Activated CD4-positive, alpha-beta T cell treated with anti-CD3 and anti-CD28 coated beads for 36 hours (primary cell): ENCODE measurements at regions not wholly inside any gene's neighbourhood (a gene's known extent, or its start where the extent isn't known, plus 50 kb on each side); places are given as distances from the start of the nearest gene placed in this dataset.

Source experiments
- ATAC-seq: fragments of 200-7000 bp; cut with Tn5 transposase; one replicate; pipeline ENCODE4 v1.10.0; 2021; ENCODE audit warnings: mild to moderate bottlenecking, moderate library complexity
- CTCF ChIA-PET: fragments of 350-600 bp; sonication (Branson Sonifier 250); formaldehyde crosslinking; loops from one replicate; lab custom pipeline; 2021; ENCODE audit warnings: antibody characterized with exemption; lab: Charles Lee
- POLR2A ChIA-PET: fragments of 350-600 bp; sonication (Branson Sonifier 250); formaldehyde crosslinking; loops from one replicate; lab custom pipeline; 2021; ENCODE audit warnings: antibody characterized with exemption, inconsistent platforms; lab: Charles Lee
- DNase-seq: peaks from one replicate; pipeline ENCODE4 v3.0.0-alpha.2; 2020
- H3K27ac Mint-ChIP-seq: one replicate; pipeline ENCODE4 v1.8.0; 2021; ENCODE audit warnings: mixed read lengths
- H3K27me3 Mint-ChIP-seq: one replicate; pipeline ENCODE4 v1.8.0; 2021; ENCODE audit warnings: mixed read lengths
- H3K36me3 Mint-ChIP-seq: one replicate; pipeline ENCODE4 v1.8.0; 2021; ENCODE audit warnings: low read depth, mixed read lengths
- H3K4me1 Mint-ChIP-seq: one replicate; pipeline ENCODE4 v1.8.0; 2021; ENCODE audit warnings: mixed read lengths
- H3K4me3 Mint-ChIP-seq: one replicate; pipeline ENCODE4 v1.8.0; 2021; ENCODE audit warnings: mild to moderate bottlenecking, moderate library complexity, mixed read lengths
- H3K9me3 Mint-ChIP-seq: one replicate; pipeline ENCODE4 v1.8.0; 2021; ENCODE audit warnings: low read depth, mixed read lengths
- intact Hi-C, 2 experiments: fragments of 100-400 bp; cut with DNase I in 1 of 2; cut with micrococcal nuclease in 1 of 2; formaldehyde crosslinking; loops; one replicate each; pipeline versions ENCODE4 v1.14.2 to v1.15.1; 2022 to 2024; cut with DNase I, micrococcal nuclease

- CTCF ChIA-PET, result no interaction called here
Measured at GRCh38 chr12:106001837-106002218, 136.9 kb downstream of the NUAK1 start.

GRCh38 chr12:106003297-106003696, 135.5 kb downstream of the NUAK1 start:
- ChIA-PET POLR2A (no interaction called here), CTCF (interaction anchor here (0.8 kb wide), 1 partner anchor 496 kb away, joined by 3 read pairs; no protein-coding TSS in a partner anchor)
- H3K4me1 Mint-ChIP-seq, result no peaks in the 10 kb centered on the region
- H3K9me3 Mint-ChIP-seq, result no peaks in the 10 kb centered on the region
- no peaks in the 10 kb centered on the region for H3K36me3 Mint-ChIP-seq
- intact Hi-C loops, result no loop called here
- H3K27me3 Mint-ChIP-seq, result peaks cover 11% of the 10 kb centered on the region
- no peak overlapping the region for H3K4me3 Mint-ChIP-seq
- DNase-seq (no peak), ATAC-seq (no peak)
- H3K27ac Mint-ChIP-seq, result no peak overlapping the region

More at GRCh38 chr12:106001837-106002218, 136.9 kb downstream of the NUAK1 start:
- no peak for ATAC-seq
- intact Hi-C loops, result no loop called here
- Mint-ChIP-seq H3K4me1 (no peaks in the 10 kb centered on the region), H3K36me3 (no peaks in the 10 kb centered on the region), H3K9me3 (no peaks in the 10 kb centered on the region), H3K27me3 (peaks cover 11% of the 10 kb centered on the region), H3K27ac (no peak overlapping the region), H3K4me3 (no peak overlapping the region)
- POLR2A ChIA-PET, result no interaction called here
- no peak for DNase-seq

- Mint-ChIP-seq H3K27me3 (peaks cover 11% of the 10 kb centered on the region), H3K27ac (no peak overlapping the region), H3K36me3 (no peaks in the 10 kb centered on the region), H3K9me3 (no peaks in the 10 kb centered on the region), H3K4me3 (no peak overlapping the region), H3K4me1 (no peaks in the 10 kb centered on the region)
- intact Hi-C loops, result no loop called here
- DNase-seq, result no peak
- ATAC-seq, result no peak
- ChIA-PET POLR2A (no interaction called here), CTCF (interaction anchor here (0.8 kb wide), 1 partner anchor 497 kb away, joined by 3 read pairs; no protein-coding TSS in a partner anchor)
Measured at GRCh38 chr12:106004289-106004688, 134.5 kb downstream of the NUAK1 start.

- Mint-ChIP-seq H3K9me3 (no peaks in the 10 kb centered on the region), H3K36me3 (no peaks in the 10 kb centered on the region), H3K27ac (no peak overlapping the region), H3K4me1 (no peaks in the 10 kb centered on the region), H3K27me3 (peaks cover 10% of the 10 kb centered on the region), H3K4me3 (no peak overlapping the region)
- POLR2A ChIA-PET, result no interaction called here
- DNase-seq (no peak), ATAC-seq (no peak)
- CTCF ChIA-PET, result no interaction called here
- intact Hi-C loops, result no loop called here
Measured at GRCh38 chr12:106006382-106006781, 132.4 kb downstream of the NUAK1 start.

- H3K4me3 Mint-ChIP-seq, result no peak overlapping the region
- intact Hi-C loops, result no loop called here
- ChIA-PET POLR2A (no interaction called here), CTCF (no interaction called here)
- DNase-seq (no peak), ATAC-seq (no peak)
- peaks cover 5% of the 10 kb centered on the region for H3K27me3 Mint-ChIP-seq
- H3K9me3 Mint-ChIP-seq, result no peaks in the 10 kb centered on the region
- no peak overlapping the region for H3K27ac Mint-ChIP-seq
- no peaks in the 10 kb centered on the region for H3K36me3 Mint-ChIP-seq
- H3K4me1 Mint-ChIP-seq, result no peaks in the 10 kb centered on the region
Measured at GRCh38 chr12:106006940-106007339, 131.8 kb downstream of the NUAK1 start.

- no peaks in the 10 kb centered on the region for H3K36me3 Mint-ChIP-seq
- ChIA-PET CTCF (no interaction called here), POLR2A (no interaction called here)
- DNase-seq, result no peak
- intact Hi-C loops, result no loop called here
- H3K4me3 Mint-ChIP-seq, result no peak overlapping the region
- no peaks in the 10 kb centered on the region for H3K9me3 Mint-ChIP-seq
- peaks cover 5% of the 10 kb centered on the region for H3K27me3 Mint-ChIP-seq
- no peak overlapping the region for H3K27ac Mint-ChIP-seq
- ATAC-seq, result no peak
- H3K4me1 Mint-ChIP-seq, result no peaks in the 10 kb centered on the region
Measured at GRCh38 chr12:106010741-106011140, 128.0 kb downstream of the NUAK1 start.
